Heart right ventricle (tissue), 16 donors: ENCODE measurements at regions not wholly inside any gene's neighbourhood (a gene's known extent, or its start where the extent isn't known, plus 50 kb on each side); places are given as distances from the start of the nearest gene placed in this dataset.

Experiments
- ATAC-seq, 8 donors: fragments of 200-7000 bp; cut with Tn5 transposase; one replicate each; pipeline ENCODE4 v1.9.1; 2020; ENCODE audit warnings: mild to moderate bottlenecking in 8 of 8, moderate library complexity in 8 of 8, moderate number of reproducible peaks in 1 of 8
- DNase-seq, 2 donors: peaks; one replicate each; pipeline ENCODE4 v3.0.0-alpha.2; 2020
- H3K27ac ChIP-seq, 10 donors: fragments of 200-600 bp; sonication (generic) in 2 of 10; one replicate each; pipeline versions ENCODE4 v1.5.0 to v1.8.0; 2020 to 2022; ENCODE audit warnings: mild to moderate bottlenecking in 3 of 10
- H3K27me3 ChIP-seq, 7 donors: fragments of 200-600 bp; one replicate each; pipeline ENCODE4 v1.8.0; 2021 to 2022; ENCODE audit warnings: mild to moderate bottlenecking in 2 of 7
- H3K36me3 ChIP-seq, 9 donors: fragments of 200-600 bp; sonication (generic) in 1 of 9; one replicate each; pipeline versions ENCODE4 v1.5.0 to v1.8.0; 2020 to 2022; ENCODE audit warnings: mild to moderate bottlenecking in 2 of 9
- H3K4me1 ChIP-seq, 9 donors: fragments of 200-600 bp; sonication (generic) in 1 of 9; one replicate each; pipeline versions ENCODE4 v1.5.0 to v1.8.0; 2020 to 2022; ENCODE audit warnings: mild to moderate bottlenecking in 4 of 9
- H3K4me3 ChIP-seq, 10 donors: fragments of 200-600 bp; sonication (generic) in 2 of 10; one replicate each; pipeline versions ENCODE4 v1.5.0 to v1.8.0; 2020 to 2022; ENCODE audit warnings: mild to moderate bottlenecking in 7 of 10, moderate library complexity in 2 of 10
- H3K9me3 ChIP-seq, 11 donors: fragments of 200-600 bp in 10 of 11; sonication (generic) in 2 of 11; one replicate each; pipeline versions ENCODE4 v1.5.0 to v1.8.0; 2013 to 2022; ENCODE audit warnings: mild to moderate bottlenecking in 2 of 11, control low read depth in 1 of 11, moderate library complexity in 1 of 11
- CTCF ChIP-seq, 9 donors: fragments of 200-600 bp; sonication (generic) in 2 of 9; IDR thresholded peaks; one replicate each; pipeline versions ENCODE4 v1.5.0 to v1.8.0; 2021 to 2022; ENCODE audit warnings: antibody characterized with exemption in 9 of 9, mild to moderate bottlenecking in 5 of 9, moderate library complexity in 1 of 9
- WGBS, 2 donors: extraction: QIAGEN DNeasy Blood & Tissue Kit; methylation state at CpG; one replicate each; pipeline ENCODE4 v1.1.7; 2013; ENCODE audit warnings: inconsistent platforms in 1 of 2; 5-methylcytosine and 5-hydroxymethylcytosine counted together
- intact Hi-C, 10 donors: fragments of 100-400 bp; cut with DNase I; formaldehyde crosslinking; loops; one replicate each; pipeline versions ENCODE4 v1.11.1 to v1.14.2; 2022
- donor health status: Arrhythmogenic right ventricular cardiomyopathy.
- donor health status: ischemic (EF 13 %, LVEDD 7.1; RV severe dilation, severe dysfunction).
- donor health status: healthy with polysubstance abuse.
- donor health status: DM: no; HTN: yes; CAD: no.
- donor health status: DM: no; HTN: no; CAD: no.
- donor health status: ischemic (EF 25% LVEDD 6.9; RV normal size, moderate dysfunction).
- donor health status: ischemic (EF 25% LVEDD 5.7; RV mildly dilated, moderate dysfunction).
- donor health status: healthy.
- donor health status: DM: yes; HTN: yes; CAD: no.
- donor health status: Ischemic cardiomyopathy.
- donor health status: ischemic (EF 35%, LVEDD 5.7; RV mildly dilated, moderate dysfunction).
- donor health status: nonischemic (EF 11% LVEDD 7.7; RV severe dilation, severe dysfunction).
- donor health status: DM: yes; HTN: yes; CAD: no.
- donor health status: PGD.
- donor health status: ischemic (EF 29% LVEDD 5.4; RV normal size, mild dysfunction).
- donor health status: nonischemic (EF 23%, LVEDD 6.1; RV moderate dilation, normal function).

DNA sequence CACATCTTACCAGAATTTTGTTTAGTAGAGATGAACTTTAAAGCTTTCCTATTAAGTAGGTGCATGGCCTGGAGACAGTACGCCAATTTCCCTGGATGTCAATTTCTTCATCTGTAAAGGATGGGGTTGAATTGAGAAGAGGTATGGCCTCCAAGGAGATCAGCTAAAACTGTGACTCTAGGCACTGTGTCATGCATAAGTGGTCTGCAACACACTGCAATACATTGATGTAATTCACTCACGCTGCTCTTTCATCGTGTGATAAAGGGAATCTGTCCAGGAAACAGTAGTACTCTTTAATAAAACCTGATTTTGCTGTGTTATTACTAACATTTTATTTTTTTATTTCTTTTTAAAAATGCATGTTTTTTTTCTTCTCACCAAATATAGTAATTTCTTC lies 795.8 kb downstream of the DIAPH3 start:
- no peak for TF ChIP-seq CTCF (IDR thresholded peaks at IDR 0.05)
- ATAC-seq (peak in 1 of 8 donors; percentile 34), DNase-seq (no peak)
- intact Hi-C loops, result no loop called here
- Histone ChIP-seq H3K27me3 (no peaks in the 10 kb centered on the region), H3K27ac (peak overlapping the region in 7 of 10 donors; percentile 13 to 76 (median 54)), H3K4me3 (no peak overlapping the region), H3K36me3 (no peaks in the 10 kb centered on the region), H3K9me3 (no peaks in the 10 kb centered on the region), H3K4me1 (peaks cover 0 to 49% (median 14%) of the 10 kb centered on the region in 9 donors)
- 72 to 80% methylated on average over 3 of the region's 3 CpGs for WGBS, 2 donors

- Histone ChIP-seq H3K9me3 (no peaks in the 10 kb centered on the region), H3K36me3 (no peaks in the 10 kb centered on the region), H3K27ac (peak overlapping the region in 7 of 10 donors; percentile 18 to 76 (median 54)), H3K27me3 (no peaks in the 10 kb centered on the region), H3K4me1 (peaks cover 0 to 50% (median 14%) of the 10 kb centered on the region in 9 donors), H3K4me3 (no peak overlapping the region)
- DNase-seq (peak in 1 of 2 donors; percentile 13), ATAC-seq (peak in 7 of 8 donors; percentile 24 to 80 (median 61))
- intact Hi-C loops, result no loop called here
- TF ChIP-seq CTCF (IDR thresholded peaks at IDR 0.05), result no peak
- WGBS, 2 donors, result 40 to 59% methylated on average over 3 of the region's 3 CpGs
Observed at GRCh38 chr13:59368693-59369092, 795.0 kb downstream of the DIAPH3 start.

GRCh38 chr13:59371229-59371628 lies 792.5 kb downstream of the DIAPH3 start:
- no peak for DNase-seq
- peaks cover 0 to 60% (median 18%) of the 10 kb centered on the region in 9 donors for H3K4me1 ChIP-seq
- no peak for TF ChIP-seq CTCF (IDR thresholded peaks at IDR 0.05)
- H3K4me3 ChIP-seq, result no peak overlapping the region
- no peak overlapping the region for H3K27ac ChIP-seq
- H3K36me3 ChIP-seq, result no peaks in the 10 kb centered on the region
- intact Hi-C loops, result no loop called here
- H3K27me3 ChIP-seq, result no peaks in the 10 kb centered on the region
- H3K9me3 ChIP-seq, result no peaks in the 10 kb centered on the region
- WGBS, 2 donors, result 94 to 97% methylated on average over 1 of the region's 1 CpG
- ATAC-seq, result no peak

DNA sequence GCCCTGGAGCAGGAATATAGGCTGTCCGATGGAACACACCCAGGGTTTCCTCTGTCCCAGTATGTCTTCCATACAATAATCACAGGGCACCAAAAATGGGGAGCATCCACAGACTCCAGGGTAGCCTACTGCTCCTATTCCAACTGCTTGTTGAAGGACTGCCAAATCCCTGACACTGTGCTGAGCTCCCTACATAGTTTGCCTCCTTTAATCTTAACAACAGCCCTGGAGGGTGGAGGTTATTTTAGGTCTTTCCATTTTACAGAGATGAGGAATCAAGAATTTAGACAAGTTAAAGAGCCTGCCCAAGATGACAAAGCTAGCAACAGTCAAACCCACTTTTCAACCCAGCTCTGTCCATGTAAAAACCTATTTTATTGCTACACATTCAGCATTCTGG lies 790.4 kb downstream of the DIAPH3 start:
- Histone ChIP-seq H3K9me3 (peaks cover 0 to 7% (median 0%) of the 10 kb centered on the region in 11 donors), H3K27ac (peak overlapping the region in 2 of 10 donors; percentile 7 to 8), H3K4me1 (peaks cover 0 to 45% (median 14%) of the 10 kb centered on the region in 9 donors), H3K36me3 (no peaks in the 10 kb centered on the region), H3K27me3 (no peaks in the 10 kb centered on the region), H3K4me3 (no peak overlapping the region)
- WGBS, 2 donors, result 47 to 56% methylated on average over 1 of the region's 1 CpG
- no peak for TF ChIP-seq CTCF (IDR thresholded peaks at IDR 0.05)
- peak in 1 of 2 donors; percentile 20 for DNase-seq
- intact Hi-C loops, result no loop called here
- peak in 6 of 8 donors; percentile 36 to 89 (median 60) for ATAC-seq
